AG10803 (cell line): ENCODE measurements at regions not wholly inside any gene's neighbourhood (a gene's known extent, or its start where the extent isn't known, plus 50 kb on each side); places are given as distances from the start of the nearest gene placed in this dataset.
A peak's percentile ranks its signal among the peaks of the same experiment; 100 is the strongest.

Source experiments
- DNase-seq: peaks from one replicate; pipeline ENCODE4 v3.0.0; 2010; ENCODE audit warnings: low read depth
- H3K4me3 ChIP-seq: 2 replicates; pipeline ENCODE4 v1.5.1; 2011; ENCODE audit warnings: mild to moderate bottlenecking, low read length, control low read depth
- CTCF ChIP-seq: conservative IDR thresholded peaks from 2 replicates; pipeline ENCODE4 v1.5.1; 2011; ENCODE audit warnings: mild to moderate bottlenecking, low read length, control low read depth, inconsistent platforms

- no peak for DNase-seq
- H3K4me3 ChIP-seq, result no peak overlapping the region
- TF ChIP-seq CTCF, result no peak
These were observed 667.1 kb downstream of the TENT5A start for GRCh38 chr6:81085431-81085790.

- no peak overlapping the region for H3K4me3 ChIP-seq
- TF ChIP-seq CTCF, result no peak
- DNase-seq, result no peak
These were observed 667.6 kb downstream of the TENT5A start for GRCh38 chr6:81084776-81085430.

- no peak overlapping the region for H3K4me3 ChIP-seq
- DNase-seq, result no peak
- peak; percentile 49 for TF ChIP-seq CTCF
These were observed 676.5 kb downstream of the TENT5A start for GRCh38 chr6:81075974-81076373.

GRCh38 chr6:81073318-81073717, 679.2 kb downstream of the TENT5A start:
- no peak overlapping the region for H3K4me3 ChIP-seq
- DNase-seq, result no peak
- TF ChIP-seq CTCF, result no peak

- no peak for DNase-seq
- H3K4me3 ChIP-seq, result no peak overlapping the region
- no peak for TF ChIP-seq CTCF
These were observed 681.4 kb downstream of the TENT5A start for GRCh38 chr6:81071121-81071520.

- no peak overlapping the region for H3K4me3 ChIP-seq
- peak; percentile 16 for DNase-seq
- TF ChIP-seq CTCF, result no peak
These were observed 685.4 kb downstream of the TENT5A start for GRCh38 chr6:81067057-81067456.

GRCh38 chr6:81063891-81064290, 688.6 kb downstream of the TENT5A start:
- H3K4me3 ChIP-seq, result no peak overlapping the region
- TF ChIP-seq CTCF, result no peak
- no peak for DNase-seq
